GM21515 (cell line): ENCODE measurements at regions not wholly inside any gene's neighbourhood (a gene's known extent, or its start where the extent isn't known, plus 50 kb on each side); places are given as distances from the start of the nearest gene placed in this dataset.
"Not testable (repeated sequence)": the region's sequence is repeated elsewhere in the genome, so short reads cannot be mapped to it uniquely, and the experiment has no call there.

ENCODE experiments used
- ATAC-seq: cut with Tn5 transposase; IDR thresholded peaks from one replicate; pipeline ENCODE4 v1.9.1; 2021; ENCODE audit not compliant: unreplicated experiment

- no peak for ATAC-seq
Measured at GRCh38 chr1:238485057-238485911, 594.6 kb upstream of the ZP4 start.

GRCh38 chr1:238484121-238484520 lies 593.4 kb upstream of the ZP4 start:
- ATAC-seq, result no peak

- ATAC-seq, result no peak
Measured at GRCh38 chr1:238476841-238477240, 586.1 kb upstream of the ZP4 start.

GRCh38 chr1:238475712-238476111 lies 585.0 kb upstream of the ZP4 start:
- no peak for ATAC-seq

- ATAC-seq, result no peak
Measured at GRCh38 chr1:238474263-238474662, 583.5 kb upstream of the ZP4 start.

GRCh38 chr1:238469146-238469631 lies 578.5 kb upstream of the ZP4 start:
- no peak for ATAC-seq

GRCh38 chr1:238468068-238468467 lies 577.3 kb upstream of the ZP4 start:
- ATAC-seq, result no peak

- ATAC-seq, result no peak
Measured at GRCh38 chr1:238466459-238466858, 575.7 kb upstream of the ZP4 start.

GRCh38 chr1:238465449-238465848 lies 574.7 kb upstream of the ZP4 start:
- ATAC-seq, result no peak

GRCh38 chr1:238458899-238459298 lies 568.2 kb upstream of the ZP4 start:
- no peak for ATAC-seq

GRCh38 chr1:238457610-238458009 lies 566.9 kb upstream of the ZP4 start:
- no peak for ATAC-seq

GRCh38 chr1:238451781-238452310 lies 561.1 kb upstream of the ZP4 start:
- no peak for ATAC-seq

- no peak for ATAC-seq
Measured at GRCh38 chr1:238450976-238451375, 560.3 kb upstream of the ZP4 start.

GRCh38 chr1:238443687-238444086 lies 553.0 kb upstream of the ZP4 start:
- no peak for ATAC-seq

- no peak for ATAC-seq
Measured at GRCh38 chr1:238439511-238439910, 548.8 kb upstream of the ZP4 start.

GRCh38 chr1:238438311-238439270 lies 547.9 kb upstream of the ZP4 start:
- no peak for ATAC-seq

GRCh38 chr1:238429703-238430102 lies 539.0 kb upstream of the ZP4 start:
- not testable (repeated sequence) for ATAC-seq

- ATAC-seq, result no peak
Measured at GRCh38 chr1:238419209-238419608, 528.5 kb upstream of the ZP4 start.

- no peak for ATAC-seq
Measured at GRCh38 chr1:238409932-238410331, 519.2 kb upstream of the ZP4 start.

- ATAC-seq, result no peak
Measured at GRCh38 chr1:238409191-238409850, 518.6 kb upstream of the ZP4 start.

- ATAC-seq, result no peak
Measured at GRCh38 chr1:238408737-238409136, 518.0 kb upstream of the ZP4 start.
